Heart right ventricle (tissue), 16 donors: ENCODE measurements at regions not wholly inside any gene's neighbourhood (a gene's known extent, or its start where the extent isn't known, plus 50 kb on each side); places are given as distances from the start of the nearest gene placed in this dataset.

Source experiments
- ATAC-seq, 8 donors: fragments of 200-7000 bp; cut with Tn5 transposase; one replicate each; pipeline ENCODE4 v1.9.1; 2020; ENCODE audit warnings: mild to moderate bottlenecking in 8 of 8, moderate library complexity in 8 of 8, moderate number of reproducible peaks in 1 of 8
- DNase-seq, 2 donors: peaks; one replicate each; pipeline ENCODE4 v3.0.0-alpha.2; 2020
- H3K27ac ChIP-seq, 10 donors: fragments of 200-600 bp; sonication (generic) in 2 of 10; one replicate each; pipeline versions ENCODE4 v1.5.0 to v1.8.0; 2020 to 2022; ENCODE audit warnings: mild to moderate bottlenecking in 3 of 10
- H3K27me3 ChIP-seq, 7 donors: fragments of 200-600 bp; one replicate each; pipeline ENCODE4 v1.8.0; 2021 to 2022; ENCODE audit warnings: mild to moderate bottlenecking in 2 of 7
- H3K36me3 ChIP-seq, 9 donors: fragments of 200-600 bp; sonication (generic) in 1 of 9; one replicate each; pipeline versions ENCODE4 v1.5.0 to v1.8.0; 2020 to 2022; ENCODE audit warnings: mild to moderate bottlenecking in 2 of 9
- H3K4me1 ChIP-seq, 9 donors: fragments of 200-600 bp; sonication (generic) in 1 of 9; one replicate each; pipeline versions ENCODE4 v1.5.0 to v1.8.0; 2020 to 2022; ENCODE audit warnings: mild to moderate bottlenecking in 4 of 9
- H3K4me3 ChIP-seq, 10 donors: fragments of 200-600 bp; sonication (generic) in 2 of 10; one replicate each; pipeline versions ENCODE4 v1.5.0 to v1.8.0; 2020 to 2022; ENCODE audit warnings: mild to moderate bottlenecking in 7 of 10, moderate library complexity in 2 of 10
- H3K9me3 ChIP-seq, 11 donors: fragments of 200-600 bp in 10 of 11; sonication (generic) in 2 of 11; one replicate each; pipeline versions ENCODE4 v1.5.0 to v1.8.0; 2013 to 2022; ENCODE audit warnings: mild to moderate bottlenecking in 2 of 11, control low read depth in 1 of 11, moderate library complexity in 1 of 11
- CTCF ChIP-seq, 9 donors: fragments of 200-600 bp; sonication (generic) in 2 of 9; IDR thresholded peaks; one replicate each; pipeline versions ENCODE4 v1.5.0 to v1.8.0; 2021 to 2022; ENCODE audit warnings: antibody characterized with exemption in 9 of 9, mild to moderate bottlenecking in 5 of 9, moderate library complexity in 1 of 9
- WGBS, 2 donors: extraction: QIAGEN DNeasy Blood & Tissue Kit; methylation state at CpG; one replicate each; pipeline ENCODE4 v1.1.7; 2013; ENCODE audit warnings: inconsistent platforms in 1 of 2; 5-methylcytosine and 5-hydroxymethylcytosine counted together
- intact Hi-C, 10 donors: fragments of 100-400 bp; cut with DNase I; formaldehyde crosslinking; loops; one replicate each; pipeline versions ENCODE4 v1.11.1 to v1.14.2; 2022
- donor health status: Arrhythmogenic right ventricular cardiomyopathy.
- donor health status: ischemic (EF 13 %, LVEDD 7.1; RV severe dilation, severe dysfunction).
- donor health status: healthy with polysubstance abuse.
- donor health status: DM: no; HTN: yes; CAD: no.
- donor health status: DM: no; HTN: no; CAD: no.
- donor health status: ischemic (EF 25% LVEDD 6.9; RV normal size, moderate dysfunction).
- donor health status: ischemic (EF 25% LVEDD 5.7; RV mildly dilated, moderate dysfunction).
- donor health status: healthy.
- donor health status: DM: yes; HTN: yes; CAD: no.
- donor health status: Ischemic cardiomyopathy.
- donor health status: ischemic (EF 35%, LVEDD 5.7; RV mildly dilated, moderate dysfunction).
- donor health status: nonischemic (EF 11% LVEDD 7.7; RV severe dilation, severe dysfunction).
- donor health status: DM: yes; HTN: yes; CAD: no.
- donor health status: PGD.
- donor health status: ischemic (EF 29% LVEDD 5.4; RV normal size, mild dysfunction).
- donor health status: nonischemic (EF 23%, LVEDD 6.1; RV moderate dilation, normal function).

DNA sequence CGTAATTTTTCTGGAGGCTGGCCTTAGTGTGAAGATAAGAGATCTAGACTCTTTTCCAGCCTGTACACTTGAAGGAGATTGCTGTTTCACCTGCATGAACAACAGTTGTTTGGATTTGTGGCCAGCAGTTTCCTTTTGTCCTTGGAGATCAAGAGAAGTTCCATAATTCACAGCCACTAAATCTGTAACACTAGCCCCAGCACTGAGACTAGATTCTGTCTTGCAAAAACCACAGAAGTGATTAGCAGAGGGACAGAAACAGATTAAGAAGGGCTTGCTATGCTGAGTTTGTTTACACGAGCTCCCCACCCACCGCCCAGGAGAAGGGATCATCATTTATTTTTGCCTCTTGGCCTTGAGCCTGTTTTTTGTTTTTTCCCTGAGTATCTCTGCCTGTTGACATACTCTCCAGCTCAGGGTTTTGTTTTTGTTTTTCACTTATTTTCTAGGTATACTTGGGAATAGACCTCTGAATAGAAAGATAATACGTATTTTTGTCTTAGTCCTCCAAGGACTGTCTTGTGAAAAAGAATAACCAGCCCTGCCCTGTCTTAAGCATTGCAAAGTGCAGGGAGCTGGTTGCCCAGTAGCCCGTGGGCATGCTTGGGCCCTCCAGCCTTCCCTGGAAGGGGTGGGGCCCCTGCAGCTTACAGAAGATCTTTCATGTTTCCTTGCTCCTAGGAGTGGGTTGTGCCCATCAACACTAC lies 93.1 kb upstream of the SOX4 start:
- no peak for DNase-seq
- intact Hi-C loops: no loop called here
- 78 to 80% methylated on average over 5 of the region's 5 CpGs for WGBS, 2 donors
- Histone ChIP-seq H3K36me3 (no peaks in the 10 kb centered on the region), H3K4me1 (peaks cover 0 to 4% (median 0%) of the 10 kb centered on the region in 9 donors), H3K4me3 (no peak overlapping the region), H3K27ac (no peak overlapping the region), H3K27me3 (no peaks in the 10 kb centered on the region), H3K9me3 (peaks cover 0 to 3% (median 0%) of the 10 kb centered on the region in 11 donors)
- no peak for ATAC-seq
- TF ChIP-seq CTCF (IDR thresholded peaks at IDR 0.05): no peak

- Histone ChIP-seq H3K27me3 (no peaks in the 10 kb centered on the region), H3K4me3 (no peak overlapping the region), H3K27ac (no peak overlapping the region), H3K4me1 (peaks cover 0 to 4% (median 0%) of the 10 kb centered on the region in 9 donors), H3K9me3 (peaks cover 0 to 3% (median 0%) of the 10 kb centered on the region in 11 donors), H3K36me3 (no peaks in the 10 kb centered on the region)
- DNase-seq (no peak), ATAC-seq (no peak)
- TF ChIP-seq CTCF (IDR thresholded peaks at IDR 0.05): no peak
- intact Hi-C loops: no loop called here
- 87 to 92% methylated on average over 3 of the region's 3 CpGs for WGBS, 2 donors
Observed at GRCh38 chr6:21501021-21501354, 92.6 kb upstream of the SOX4 start.

- Histone ChIP-seq H3K36me3 (no peaks in the 10 kb centered on the region), H3K9me3 (peaks cover 0 to 3% (median 0%) of the 10 kb centered on the region in 11 donors), H3K4me3 (no peak overlapping the region), H3K27ac (no peak overlapping the region), H3K4me1 (peaks cover 0 to 4% (median 0%) of the 10 kb centered on the region in 9 donors), H3K27me3 (no peaks in the 10 kb centered on the region)
- WGBS, 2 donors: 73 to 85% methylated on average over 1 of the region's 1 CpG
- no peak for ATAC-seq
- TF ChIP-seq CTCF (IDR thresholded peaks at IDR 0.05): no peak
- no peak for DNase-seq
- intact Hi-C loops: no loop called here
Observed at GRCh38 chr6:21501815-21502214, 91.7 kb upstream of the SOX4 start.

- H3K36me3 ChIP-seq: no peaks in the 10 kb centered on the region
- TF ChIP-seq CTCF (IDR thresholded peaks at IDR 0.05): no peak
- H3K27ac ChIP-seq: no peak overlapping the region
- H3K4me3 ChIP-seq: no peak overlapping the region
- peaks cover 0 to 3% (median 0%) of the 10 kb centered on the region in 11 donors for H3K9me3 ChIP-seq
- 100% methylated on average over 1 of the region's 1 CpG for WGBS, 2 donors
- DNase-seq (no peak), ATAC-seq (no peak)
- no peaks in the 10 kb centered on the region for H3K27me3 ChIP-seq
- H3K4me1 ChIP-seq: peaks cover 0 to 4% (median 0%) of the 10 kb centered on the region in 9 donors
- intact Hi-C loops: no loop called here
Observed at GRCh38 chr6:21502682-21503081, 90.9 kb upstream of the SOX4 start.
